BE2C (cell line): ENCODE measurements at regions not wholly inside any gene's neighbourhood (a gene's known extent, or its start where the extent isn't known, plus 50 kb on each side); places are given as distances from the start of the nearest gene placed in this dataset.
A peak's percentile ranks its signal among the peaks of the same experiment; 100 is the strongest.

Experiments used
- DNase-seq: peaks from one replicate; pipeline ENCODE4 v3.0.0-alpha.2; 2020
- H3K27me3 ChIP-seq: fragments of 250-450 bp; sonication (Bioruptor Pico); 2 replicates; pipeline ENCODE4 v1.5.1; 2020; ENCODE audit warnings: mild to moderate bottlenecking
- H3K36me3 ChIP-seq: fragments of 250-450 bp; sonication (Bioruptor Pico); 2 replicates; pipeline ENCODE4 v1.5.1; 2020; ENCODE audit warnings: mild to moderate bottlenecking
- H3K4me1 ChIP-seq: fragments of 250-450 bp; sonication (Bioruptor Pico); 2 replicates; pipeline ENCODE4 v1.5.1; 2020
- H3K4me3 ChIP-seq: 2 replicates; pipeline ENCODE4 v1.5.1; 2011; ENCODE audit warnings: low read depth, low read length
- H3K9me3 ChIP-seq: fragments of 250-450 bp; sonication (Bioruptor Pico); 2 replicates; pipeline ENCODE4 v1.5.1; 2020
- CTCF ChIP-seq: IDR thresholded peaks from 2 replicates; pipeline ENCODE4 v1.5.1; 2012; ENCODE audit warnings: mild to moderate bottlenecking, low read depth, low read length

DNA sequence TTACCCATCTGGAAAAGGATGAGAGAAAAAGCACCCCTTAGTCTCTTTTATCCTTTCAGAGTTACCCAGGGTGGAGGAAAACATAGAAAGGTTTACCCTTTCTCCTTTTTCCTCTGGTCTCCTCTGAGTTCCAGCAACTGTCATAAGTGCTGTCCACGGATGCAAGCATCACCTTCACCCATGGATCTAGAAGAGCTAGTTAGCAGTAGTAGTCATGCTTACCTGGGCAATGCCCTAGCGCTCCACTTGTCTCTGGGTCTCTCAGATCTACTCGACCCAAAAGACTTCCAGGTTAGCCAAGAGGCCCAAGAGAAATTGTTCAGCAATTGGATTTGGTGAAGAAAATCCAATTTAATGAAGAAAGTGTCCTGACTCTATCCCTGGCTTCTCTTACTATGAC, 656.2 kb upstream of the PTPRD start:
- no peaks in the 10 kb centered on the region for H3K4me1 ChIP-seq
- H3K9me3 ChIP-seq, result no peaks in the 10 kb centered on the region
- H3K27me3 ChIP-seq, result no peaks in the 10 kb centered on the region
- no peak overlapping the region for H3K4me3 ChIP-seq
- no peak for DNase-seq
- H3K36me3 ChIP-seq, result no peaks in the 10 kb centered on the region
- TF ChIP-seq CTCF, result no peak

DNA sequence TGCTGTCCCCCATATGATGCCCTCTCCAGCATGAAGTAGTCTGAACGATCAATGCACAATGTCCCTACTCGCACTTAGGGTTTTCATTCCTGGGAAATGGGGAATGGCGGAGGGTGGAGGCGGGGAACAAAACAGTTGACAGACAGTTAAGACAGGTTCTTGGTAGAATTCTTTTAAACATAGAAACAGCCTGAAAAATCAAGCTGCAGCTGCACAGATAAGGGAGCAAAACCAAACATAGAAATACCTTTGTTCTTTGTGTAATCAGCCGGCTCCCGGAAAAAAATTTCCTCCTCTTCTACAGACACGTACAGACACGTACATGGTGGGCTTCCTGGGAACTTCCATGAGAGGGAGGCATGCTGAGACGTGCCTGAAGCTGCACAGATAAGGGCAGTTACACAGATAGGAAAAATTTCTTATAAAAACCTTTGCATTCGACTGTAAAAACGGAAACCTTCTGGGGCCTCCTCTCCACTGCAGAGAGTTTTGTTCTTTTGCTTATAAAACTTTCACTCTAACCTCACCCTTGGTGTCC, 662.4 kb upstream of the PTPRD start:
- Histone ChIP-seq H3K4me1 (no peaks in the 10 kb centered on the region), H3K36me3 (no peaks in the 10 kb centered on the region), H3K9me3 (no peaks in the 10 kb centered on the region; the same call in 1 of the 2 replicates), H3K27me3 (no peaks in the 10 kb centered on the region), H3K4me3 (no peak overlapping the region)
- no peak for DNase-seq
- TF ChIP-seq CTCF, result no peak

GRCh38 chr9:11312966-11313365, 700.2 kb upstream of the PTPRD start:
- Histone ChIP-seq H3K9me3 (no peaks in the 10 kb centered on the region), H3K36me3 (no peaks in the 10 kb centered on the region), H3K4me1 (no peaks in the 10 kb centered on the region), H3K4me3 (no peak overlapping the region), H3K27me3 (no peaks in the 10 kb centered on the region)
- no peak for TF ChIP-seq CTCF
- no peak for DNase-seq

DNA sequence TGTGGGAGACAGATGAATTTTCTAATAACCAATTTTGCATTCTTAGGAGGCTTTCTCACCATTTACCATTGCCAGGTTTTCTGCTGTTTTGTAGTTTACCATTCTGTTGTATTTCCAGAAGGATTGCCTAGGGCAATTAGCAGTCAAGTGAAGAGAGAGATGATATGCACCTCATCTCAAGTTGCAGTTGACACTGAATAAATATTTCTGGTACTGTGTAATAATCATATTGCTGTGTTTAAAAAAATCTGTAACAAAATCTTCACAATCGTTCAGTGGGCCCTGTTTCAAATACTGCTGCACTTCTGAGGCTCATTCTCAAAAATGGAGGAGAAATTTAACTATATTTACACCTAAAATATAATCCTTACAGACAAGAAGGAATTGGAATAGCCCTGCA, 706.1 kb upstream of the PTPRD start:
- DNase-seq, result no peak

DNA sequence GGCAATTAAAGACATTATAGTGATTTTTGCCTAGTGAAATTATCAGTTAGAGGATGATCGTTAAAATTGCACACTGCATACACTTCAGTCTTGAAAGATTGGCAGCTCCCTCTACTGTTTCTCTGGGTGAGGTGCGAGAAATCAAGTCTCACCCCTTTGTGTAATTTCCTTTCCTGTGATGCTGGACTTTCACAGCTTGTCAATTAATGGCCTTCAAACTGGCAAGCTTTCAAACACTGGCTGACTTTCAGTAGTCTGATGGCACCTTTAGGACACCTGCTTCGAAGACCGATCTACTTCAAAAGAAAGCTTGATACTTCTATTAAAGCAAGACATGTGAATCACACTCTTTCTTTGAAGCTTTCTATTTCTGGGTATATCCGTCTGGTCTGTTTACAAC, 706.7 kb upstream of the PTPRD start:
- H3K9me3 ChIP-seq, result no peaks in the 10 kb centered on the region
- peak; percentile 28 for TF ChIP-seq CTCF
- no peak for DNase-seq

More for the DNA sequence above, 706.1 kb upstream of the PTPRD start:
- Histone ChIP-seq H3K4me3 (no peak overlapping the region), H3K36me3 (no peaks in the 10 kb centered on the region), H3K9me3 (no peaks in the 10 kb centered on the region), H3K4me1 (no peaks in the 10 kb centered on the region), H3K27me3 (no peaks in the 10 kb centered on the region)
- no peak for TF ChIP-seq CTCF

DNA sequence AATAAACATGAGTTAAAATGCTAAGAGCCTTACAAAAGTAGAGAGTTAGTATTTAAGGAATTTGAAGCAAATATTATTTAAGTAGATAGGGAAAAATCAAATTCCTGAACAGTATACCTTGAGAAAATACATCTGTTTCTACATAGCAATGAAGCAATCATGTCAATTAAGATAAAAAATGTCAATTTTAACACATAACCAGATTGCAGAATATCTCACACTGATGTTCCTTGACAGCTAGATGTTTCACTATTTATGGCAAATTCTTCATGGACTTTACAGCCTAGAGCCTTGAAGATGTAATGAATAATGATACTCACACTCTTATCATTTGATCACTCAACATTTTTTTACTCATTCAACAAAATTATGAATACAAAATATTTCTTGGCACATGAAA, 708.2 kb upstream of the PTPRD start:
- no peaks in the 10 kb centered on the region for H3K9me3 ChIP-seq
- H3K36me3 ChIP-seq, result no peaks in the 10 kb centered on the region
- no peak overlapping the region for H3K4me3 ChIP-seq
- no peak for TF ChIP-seq CTCF
- no peak for DNase-seq
- H3K27me3 ChIP-seq, result no peaks in the 10 kb centered on the region
- no peaks in the 10 kb centered on the region for H3K4me1 ChIP-seq

More for the DNA sequence above, 706.7 kb upstream of the PTPRD start:
- Histone ChIP-seq H3K36me3 (no peaks in the 10 kb centered on the region), H3K27me3 (no peaks in the 10 kb centered on the region), H3K4me1 (no peaks in the 10 kb centered on the region), H3K4me3 (no peak overlapping the region)
